ENCODE measurements at regions not wholly inside any gene's neighbourhood (a gene's known extent, or its start where the extent isn't known, plus 50 kb on each side); places are given as distances from the start of the nearest gene placed in this dataset.

- DNase-seq (ENCODE audit: low spot score in 2 of 2), result no peak
- TF ChIP-seq, protein P1, sequence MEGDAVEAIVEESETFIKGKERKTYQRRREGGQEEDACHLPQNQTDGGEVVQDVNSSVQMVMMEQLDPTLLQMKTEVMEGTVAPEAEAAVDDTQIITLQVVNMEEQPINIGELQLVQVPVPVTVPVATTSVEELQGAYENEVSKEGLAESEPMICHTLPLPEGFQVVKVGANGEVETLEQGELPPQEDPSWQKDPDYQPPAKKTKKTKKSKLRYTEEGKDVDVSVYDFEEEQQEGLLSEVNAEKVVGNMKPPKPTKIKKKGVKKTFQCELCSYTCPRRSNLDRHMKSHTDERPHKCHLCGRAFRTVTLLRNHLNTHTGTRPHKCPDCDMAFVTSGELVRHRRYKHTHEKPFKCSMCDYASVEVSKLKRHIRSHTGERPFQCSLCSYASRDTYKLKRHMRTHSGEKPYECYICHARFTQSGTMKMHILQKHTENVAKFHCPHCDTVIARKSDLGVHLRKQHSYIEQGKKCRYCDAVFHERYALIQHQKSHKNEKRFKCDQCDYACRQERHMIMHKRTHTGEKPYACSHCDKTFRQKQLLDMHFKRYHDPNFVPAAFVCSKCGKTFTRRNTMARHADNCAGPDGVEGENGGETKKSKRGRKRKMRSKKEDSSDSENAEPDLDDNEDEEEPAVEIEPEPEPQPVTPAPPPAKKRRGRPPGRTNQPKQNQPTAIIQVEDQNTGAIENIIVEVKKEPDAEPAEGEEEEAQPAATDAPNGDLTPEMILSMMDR (IDR thresholded peaks at IDR 0.05), result no peak
- no peaks in the 10 kb centered on the region for H3K27me3 ChIP-seq
Measured at GRCh38 chr2:39607538-39608262, 58.0 kb upstream of the TMEM178A start.

DNA sequence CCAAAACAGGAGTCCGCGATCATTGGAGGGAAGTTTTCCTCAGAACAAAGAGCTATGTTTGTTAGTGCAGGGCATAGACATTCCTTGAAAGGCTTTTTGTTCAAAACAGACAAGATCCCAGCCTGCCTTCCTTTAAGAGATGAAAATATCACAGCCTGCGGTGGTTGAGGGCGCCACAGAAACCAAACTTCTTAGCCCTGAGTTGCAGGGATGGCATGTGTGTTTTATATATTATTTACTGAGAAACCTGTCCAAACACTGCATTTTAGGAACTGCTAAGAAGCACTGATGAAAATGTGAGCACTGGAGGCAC, 57.5 kb upstream of the TMEM178A start:
- Histone ChIP-seq H3K36me3 (no peaks in the 10 kb centered on the region), H3K27ac (no peak overlapping the region), H3K4me1 (peaks cover 5 to 13% of the 10 kb centered on the region in 2 donors), H3K9me3 (no peaks in the 10 kb centered on the region), H3K4me3 (no peak overlapping the region), H3K27me3 (no peaks in the 10 kb centered on the region)
- no peak for DNase-seq (ENCODE audit: low spot score in 2 of 2)
- TF ChIP-seq, protein P1 (IDR thresholded peaks at IDR 0.05), result no peak
- intact Hi-C loops (cut with DNase I), result no loop called here

More at GRCh38 chr2:39607538-39608262, 58.0 kb upstream of the TMEM178A start:
- Histone ChIP-seq H3K9me3 (no peaks in the 10 kb centered on the region), H3K4me3 (no peak overlapping the region), H3K36me3 (no peaks in the 10 kb centered on the region), H3K27ac (no peak overlapping the region), H3K4me1 (peaks cover 5 to 13% of the 10 kb centered on the region in 2 donors)
- intact Hi-C loops (cut with DNase I), result no loop called here

GRCh38 chr2:39608686-39609441, 56.9 kb upstream of the TMEM178A start:
- TF ChIP-seq, protein P1 (IDR thresholded peaks at IDR 0.05), result no peak
- no peak overlapping the region for H3K4me3 ChIP-seq
- no peaks in the 10 kb centered on the region for H3K9me3 ChIP-seq
- H3K36me3 ChIP-seq, result no peaks in the 10 kb centered on the region
- peaks cover 5 to 13% of the 10 kb centered on the region in 2 donors for H3K4me1 ChIP-seq
- DNase-seq (ENCODE audit: low spot score in 2 of 2), result no peak
- H3K27me3 ChIP-seq, result no peaks in the 10 kb centered on the region
- H3K27ac ChIP-seq, result no peak overlapping the region
- intact Hi-C loops (cut with DNase I), result no loop called here

- Histone ChIP-seq H3K4me1 (peaks cover 5 to 13% of the 10 kb centered on the region in 2 donors), H3K4me3 (no peak overlapping the region), H3K27me3 (no peaks in the 10 kb centered on the region), H3K9me3 (no peaks in the 10 kb centered on the region), H3K27ac (no peak overlapping the region), H3K36me3 (no peaks in the 10 kb centered on the region)
- intact Hi-C loops (cut with DNase I), result no loop called here
- TF ChIP-seq, protein P1 (IDR thresholded peaks at IDR 0.05), result no peak
- no peak for DNase-seq (ENCODE audit: low spot score in 2 of 2)
Measured at GRCh38 chr2:39609917-39610316, 55.8 kb upstream of the TMEM178A start.

- H3K9me3 ChIP-seq, result no peaks in the 10 kb centered on the region
- H3K27ac ChIP-seq, result no peak overlapping the region
- peaks cover 3 to 6% of the 10 kb centered on the region in 2 donors for H3K4me1 ChIP-seq
- H3K4me3 ChIP-seq, result no peak overlapping the region
- no peaks in the 10 kb centered on the region for H3K36me3 ChIP-seq
- DNase-seq (ENCODE audit: low spot score in 2 of 2), result no peak
- TF ChIP-seq, protein P1 (IDR thresholded peaks at IDR 0.05), result no peak
- intact Hi-C loops (cut with DNase I), result no loop called here
- no peaks in the 10 kb centered on the region for H3K27me3 ChIP-seq
Measured at GRCh38 chr2:39615675-39616074, 50.0 kb upstream of the TMEM178A start.

Data from ascending aorta (tissue), 2 donors.